ENCODE measurements at regions not wholly inside any gene's neighbourhood (a gene's known extent, or its start where the extent isn't known, plus 50 kb on each side); places are given as distances from the start of the nearest gene placed in this dataset.
"Not testable (repeated sequence)": the region's sequence is repeated elsewhere in the genome, so short reads cannot be mapped to it uniquely, and the experiment has no call there.

GRCh38 chr6:56727097-56727850 lies 84.6 kb upstream of the DST start:
- H3K27ac ChIP-seq, result peak overlapping the region; percentile 93
- DNase-seq (ENCODE audit: low read depth, low spot score), result no peak

GRCh38 chr6:56725254-56725653 lies 82.6 kb upstream of the DST start:
- H3K27ac ChIP-seq, result no peak overlapping the region
- DNase-seq (ENCODE audit: low read depth, low spot score), result no peak

GRCh38 chr6:56724455-56724854 lies 81.8 kb upstream of the DST start:
- no peak overlapping the region for H3K27ac ChIP-seq
- DNase-seq (ENCODE audit: low read depth, low spot score), result no peak

- DNase-seq (ENCODE audit: low read depth, low spot score), result no peak
- no peak overlapping the region for H3K27ac ChIP-seq
Measured at GRCh38 chr6:56720882-56721281, 78.2 kb upstream of the DST start.

GRCh38 chr6:56720202-56720601 lies 77.5 kb upstream of the DST start:
- not testable (repeated sequence) for DNase-seq (ENCODE audit: low read depth, low spot score); H3K27ac ChIP-seq

GRCh38 chr6:56719315-56720058 lies 76.8 kb upstream of the DST start:
- DNase-seq (ENCODE audit: low read depth, low spot score); H3K27ac ChIP-seq: not testable (repeated sequence)

- DNase-seq (ENCODE audit: low read depth, low spot score), result no peak
- no peak overlapping the region for H3K27ac ChIP-seq
Measured at GRCh38 chr6:56718236-56718635, 75.5 kb upstream of the DST start.

- DNase-seq (ENCODE audit: low read depth, low spot score), result no peak
- no peak overlapping the region for H3K27ac ChIP-seq
Measured at GRCh38 chr6:56716229-56716628, 73.5 kb upstream of the DST start.

GRCh38 chr6:56715741-56716140 lies 73.1 kb upstream of the DST start:
- H3K27ac ChIP-seq, result peak overlapping the region; percentile 55
- DNase-seq (ENCODE audit: low read depth, low spot score), result no peak

GRCh38 chr6:56714982-56715456 lies 72.3 kb upstream of the DST start:
- H3K27ac ChIP-seq, result peak overlapping the region; percentile 55

GRCh38 chr6:56714273-56714672 lies 71.6 kb upstream of the DST start:
- peak overlapping the region; percentile 55 for H3K27ac ChIP-seq

More at GRCh38 chr6:56714982-56715456, 72.3 kb upstream of the DST start:
- peak; percentile 36 for DNase-seq (ENCODE audit: low read depth, low spot score)

GRCh38 chr6:56713254-56713672 lies 70.6 kb upstream of the DST start:
- DNase-seq (ENCODE audit: low read depth, low spot score), result no peak
- H3K27ac ChIP-seq, result peak overlapping the region; percentile 55

More at GRCh38 chr6:56714273-56714672, 71.6 kb upstream of the DST start:
- no peak for DNase-seq (ENCODE audit: low read depth, low spot score)

GRCh38 chr6:56710967-56711366 lies 68.3 kb upstream of the DST start:
- no peak overlapping the region for H3K27ac ChIP-seq
- no peak for DNase-seq (ENCODE audit: low read depth, low spot score)

GRCh38 chr6:56709650-56710049 lies 67.0 kb upstream of the DST start:
- no peak overlapping the region for H3K27ac ChIP-seq
- DNase-seq (ENCODE audit: low read depth, low spot score), result no peak

- DNase-seq (ENCODE audit: low read depth, low spot score), result no peak
- H3K27ac ChIP-seq, result no peak overlapping the region
Measured at GRCh38 chr6:56708810-56709597, 66.3 kb upstream of the DST start.

- DNase-seq (ENCODE audit: low read depth, low spot score), result no peak
- no peak overlapping the region for H3K27ac ChIP-seq
Measured at GRCh38 chr6:56706981-56707726, 64.5 kb upstream of the DST start.

GRCh38 chr6:56699066-56699654 lies 56.5 kb upstream of the DST start:
- no peak overlapping the region for H3K27ac ChIP-seq
- DNase-seq (ENCODE audit: low read depth, low spot score), result no peak

GRCh38 chr6:56695702-56696101 lies 53.0 kb upstream of the DST start:
- no peak for DNase-seq (ENCODE audit: low read depth, low spot score)
- peak overlapping the region; percentile 1 for H3K27ac ChIP-seq

GRCh38 chr6:56694002-56694401 lies 51.3 kb upstream of the DST start:
- DNase-seq (ENCODE audit: low read depth, low spot score), result no peak
- peak overlapping the region; percentile 82 for H3K27ac ChIP-seq

GRCh38 chr6:56693246-56693607 lies 50.5 kb upstream of the DST start:
- H3K27ac ChIP-seq, result peak overlapping the region; percentile 82
- peak; percentile 72 for DNase-seq (ENCODE audit: low read depth, low spot score)

All from epithelial cell of prostate (primary cell).